NK-92 treated with Interleukin-12 subunit alpha and Interleukin-12 subunit beta, amount 100 ng/mL, for 24 hours (cell line): ENCODE measurements at regions not wholly inside any gene's neighbourhood (a gene's known extent, or its start where the extent isn't known, plus 50 kb on each side); places are given as distances from the start of the nearest gene placed in this dataset.
"Not testable (repeated sequence)": the region's sequence is repeated elsewhere in the genome, so short reads cannot be mapped to it uniquely, and the experiment has no call there.

Experiments used
- DNase-seq: peaks from one replicate; lab custom pipeline; 2025; lab: John Stamatoyannopoulos, UW

DNA sequence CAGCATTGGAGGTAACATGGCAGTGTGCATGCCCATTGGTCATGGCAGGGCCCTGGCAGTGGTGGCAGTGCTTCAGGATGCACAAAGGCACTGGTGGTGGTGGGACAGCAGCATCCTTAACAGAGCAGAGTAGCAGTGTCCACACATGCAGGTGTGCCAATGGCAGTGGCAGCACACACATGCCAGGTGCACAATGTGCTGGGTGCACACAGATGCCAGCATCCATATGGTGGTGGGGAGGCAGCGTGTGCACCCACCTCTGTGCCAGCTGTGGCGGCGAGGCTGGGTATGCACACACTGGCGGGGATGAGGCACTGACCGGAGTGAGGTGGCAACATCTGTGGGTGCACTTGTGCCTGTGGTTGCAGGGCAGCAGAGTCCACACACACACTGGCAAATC, 150.6 kb downstream of the SI start:
- no peak for DNase-seq

DNA sequence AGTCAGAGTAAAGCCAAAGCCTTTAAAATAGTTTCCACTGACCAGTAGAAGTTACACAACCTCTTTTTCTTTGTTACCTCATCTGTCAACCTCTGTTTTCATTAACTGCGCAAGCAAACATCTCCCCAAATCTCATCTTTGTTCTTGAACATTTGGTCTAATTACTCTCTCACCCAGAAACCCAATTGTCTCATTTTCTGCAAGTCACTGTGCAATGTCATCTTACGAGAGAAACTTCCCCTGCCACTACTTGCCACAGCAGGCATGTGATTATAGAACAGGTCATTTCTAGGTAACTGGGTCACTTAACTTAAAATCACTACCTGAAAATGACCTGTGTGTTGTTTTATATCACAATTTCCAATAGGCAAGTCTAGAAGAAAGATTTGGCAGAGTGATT, 159.4 kb downstream of the SI start:
- no peak for DNase-seq

DNA sequence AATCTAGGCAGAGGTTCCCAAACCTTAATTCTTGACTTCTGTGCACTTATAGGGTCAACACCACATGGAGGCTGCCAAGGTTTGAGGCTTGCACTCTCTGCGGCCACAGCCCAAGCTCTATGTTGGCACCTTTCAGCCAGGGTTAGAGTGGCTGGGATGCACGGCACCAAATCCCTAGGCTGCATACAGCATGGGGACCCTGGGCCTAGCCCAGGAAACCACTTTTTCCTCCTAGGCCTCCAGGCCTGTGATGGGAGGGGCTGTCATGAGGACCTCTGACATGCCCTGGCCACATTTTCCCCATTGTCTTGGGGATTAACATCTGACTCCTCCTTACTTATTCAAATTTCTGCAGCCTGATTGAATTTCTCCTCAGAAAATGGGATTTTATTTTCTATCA, 165.4 kb downstream of the SI start:
- no peak for DNase-seq

DNA sequence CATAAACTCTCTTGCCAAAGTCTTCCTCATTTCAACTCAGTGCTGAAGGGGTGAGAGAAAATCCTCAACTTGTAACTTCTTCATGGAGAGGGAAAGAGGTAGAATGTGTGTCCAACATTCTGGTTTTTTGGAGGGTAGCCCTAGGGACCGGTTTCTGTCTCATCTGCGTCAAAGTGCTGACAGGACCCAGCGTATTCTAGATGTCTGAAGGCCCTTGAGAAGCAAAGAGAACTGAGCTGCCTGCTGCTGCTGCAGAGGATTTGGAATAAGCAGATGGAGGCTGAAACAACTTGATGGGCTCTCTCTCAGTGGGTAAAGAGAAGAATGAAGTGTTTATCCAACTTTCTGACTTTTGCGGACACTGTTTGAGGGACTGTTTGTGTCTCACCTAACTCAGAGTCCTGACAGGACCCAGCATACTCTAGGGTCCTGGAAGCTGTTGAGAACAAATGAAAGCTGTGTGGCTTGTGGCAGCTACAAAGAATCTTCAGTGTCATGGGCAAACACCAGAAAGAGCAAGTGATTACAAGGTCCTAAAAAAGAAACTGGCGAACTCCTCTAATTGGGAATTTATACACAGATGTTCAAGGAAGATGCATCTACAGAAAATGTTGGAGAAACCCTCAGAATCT, 174.4 kb downstream of the SI start:
- DNase-seq = no peak

DNA sequence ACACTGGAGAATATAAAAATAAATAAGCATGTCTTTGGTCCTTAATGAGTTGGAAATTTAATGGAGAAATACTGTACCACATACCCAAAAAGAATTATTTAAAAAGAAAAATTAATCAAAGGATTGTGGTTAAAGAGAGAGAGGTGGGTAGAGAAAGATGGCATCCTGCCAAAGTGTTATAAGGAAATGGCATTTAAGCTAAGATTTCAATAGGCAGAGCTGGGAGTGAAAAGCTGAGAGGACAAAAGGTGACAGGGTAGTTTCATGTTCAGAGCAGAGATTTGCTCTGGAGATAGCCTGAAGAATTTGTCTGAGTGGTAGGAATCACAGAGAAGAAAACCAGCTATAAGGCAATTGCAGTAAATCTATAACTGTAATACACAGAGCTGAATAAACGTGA, 181.0 kb downstream of the SI start:
- DNase-seq = no peak

DNA sequence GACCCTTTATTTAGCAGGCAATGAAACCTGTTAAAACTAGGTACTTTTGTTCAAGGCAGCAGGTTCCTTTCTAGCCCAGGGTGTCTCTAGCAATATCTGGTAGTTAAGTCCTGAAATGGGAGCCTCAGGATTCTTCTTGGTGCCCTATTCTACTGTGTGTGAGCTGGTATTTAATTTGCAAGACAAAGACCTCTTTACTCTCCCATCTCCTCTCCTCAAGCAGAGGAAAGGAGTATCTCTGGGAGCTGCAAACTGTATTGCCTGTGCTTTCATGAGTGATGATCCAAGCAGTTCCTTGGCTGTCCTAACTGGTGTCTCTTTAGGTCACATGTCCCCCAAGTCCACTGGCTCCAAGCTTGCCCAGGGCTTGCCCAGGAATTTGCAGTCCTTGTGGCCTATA, 188.2 kb downstream of the SI start:
- no peak for DNase-seq

DNA sequence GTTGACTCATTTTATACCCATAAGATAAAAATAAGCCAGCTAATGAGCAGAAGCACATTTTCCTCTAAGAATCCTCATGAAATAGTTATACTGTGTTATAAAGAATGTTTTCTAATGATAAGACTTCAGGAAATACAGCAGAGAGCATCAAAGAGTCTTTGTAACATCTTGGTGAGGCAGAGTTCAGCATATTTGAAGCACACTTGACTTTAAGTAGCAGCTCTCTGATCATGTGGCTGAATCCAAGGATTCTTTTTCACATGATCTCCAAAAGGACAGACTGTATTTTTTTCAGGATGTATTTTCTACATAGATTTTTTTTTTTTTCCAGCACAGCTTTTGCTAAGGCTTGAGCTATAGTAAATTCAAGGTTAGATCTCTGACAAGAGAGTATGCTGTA, 195.1 kb downstream of the SI start:
- no peak for DNase-seq

DNA sequence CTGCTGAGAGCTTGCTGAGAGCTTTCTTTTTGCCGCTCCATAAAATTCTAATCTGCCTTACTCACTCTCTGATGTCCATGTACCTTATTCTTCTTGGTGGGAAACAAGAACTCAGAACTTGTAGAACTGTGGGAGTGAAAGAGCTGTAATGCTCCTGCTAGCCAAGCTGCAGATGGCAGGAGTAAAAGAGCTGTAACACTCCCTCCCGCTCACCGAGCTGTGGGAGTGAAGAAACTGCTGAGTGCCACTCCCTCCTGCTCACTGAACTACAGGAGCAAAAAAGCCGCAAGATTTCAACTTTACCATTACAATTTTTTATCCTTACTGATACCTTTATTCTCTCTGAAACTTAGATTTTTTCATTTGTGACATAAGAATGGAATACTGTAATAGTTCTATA, 199.1 kb downstream of the SI start:
- DNase-seq = no peak

DNA sequence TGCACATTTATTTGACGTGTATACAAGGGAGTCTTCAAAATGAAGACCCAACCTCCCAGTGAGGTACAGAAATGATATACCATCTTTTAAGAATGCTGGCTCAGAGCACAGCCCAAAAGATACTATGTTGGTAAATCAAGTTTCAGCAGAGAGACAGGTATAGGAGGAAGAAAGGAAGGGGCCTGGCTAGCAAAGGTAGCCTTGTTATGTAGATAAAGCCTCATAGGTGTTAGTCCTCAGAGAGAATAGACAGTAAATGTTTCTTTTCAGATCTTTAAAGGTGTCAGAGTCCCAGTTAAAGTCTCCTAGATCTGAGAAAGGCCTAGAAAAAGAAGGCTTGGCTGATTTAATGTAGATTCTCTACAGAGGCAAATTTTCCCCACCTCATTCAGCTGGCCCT, 213.8 kb downstream of the SI start:
- DNase-seq = no peak

DNA sequence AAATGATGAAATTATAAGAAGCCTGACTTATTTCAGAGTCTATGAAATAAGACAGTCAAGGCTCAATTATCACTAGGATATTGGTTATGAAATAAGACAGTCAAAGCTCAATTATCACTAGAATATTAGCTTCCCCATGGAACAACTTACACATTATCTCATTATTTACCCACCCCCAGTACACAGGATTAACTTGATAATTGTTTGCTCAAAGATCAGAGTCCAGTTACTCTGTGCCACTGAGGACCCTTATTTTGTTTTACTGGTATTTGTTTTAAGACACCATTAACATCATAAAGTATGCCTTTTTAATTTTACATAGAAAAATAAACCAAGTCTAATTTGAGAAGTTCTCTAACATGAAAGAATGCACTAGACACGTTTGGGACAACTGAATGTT, 225.4 kb downstream of the SI start:
- no peak for DNase-seq

DNA sequence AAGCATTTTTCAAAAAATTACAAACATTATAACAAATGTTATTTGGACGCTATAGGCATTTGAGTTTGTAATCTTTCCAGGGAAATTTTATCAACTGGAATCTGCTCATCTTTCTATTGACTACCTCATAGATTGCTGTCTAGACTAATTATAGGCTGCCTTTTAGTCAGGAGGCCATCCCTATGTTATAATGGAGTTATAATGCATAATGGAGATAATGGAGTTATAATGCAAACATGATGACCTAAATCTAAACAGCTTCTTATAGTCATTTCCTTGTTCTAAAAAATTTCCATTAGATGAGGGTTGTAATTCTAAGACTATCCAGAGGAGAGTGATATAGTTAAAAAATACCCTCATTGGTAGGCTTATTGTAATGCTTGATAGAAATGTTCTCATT, 226.4 kb downstream of the SI start:
- DNase-seq = no peak

DNA sequence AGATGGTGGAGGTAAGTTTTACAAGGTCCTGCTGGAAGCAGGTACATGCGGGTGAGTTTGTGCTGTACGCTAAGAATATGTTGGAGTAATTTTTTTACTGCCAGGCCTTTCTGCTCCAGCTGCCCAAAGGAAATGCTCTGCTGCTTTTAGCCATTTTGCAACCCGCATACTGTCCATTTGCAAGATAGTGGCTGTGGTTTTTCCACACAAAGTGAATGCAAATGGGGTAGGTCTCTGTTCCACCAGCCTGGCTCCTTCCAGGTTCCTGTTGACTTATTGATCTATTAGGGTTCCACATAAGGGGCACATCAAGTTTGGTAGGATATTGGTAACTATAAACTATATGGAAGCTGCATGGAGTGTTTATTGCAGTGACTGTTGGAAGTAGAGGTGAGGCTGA, 227.1 kb downstream of the SI start:
- DNase-seq = no peak

DNA sequence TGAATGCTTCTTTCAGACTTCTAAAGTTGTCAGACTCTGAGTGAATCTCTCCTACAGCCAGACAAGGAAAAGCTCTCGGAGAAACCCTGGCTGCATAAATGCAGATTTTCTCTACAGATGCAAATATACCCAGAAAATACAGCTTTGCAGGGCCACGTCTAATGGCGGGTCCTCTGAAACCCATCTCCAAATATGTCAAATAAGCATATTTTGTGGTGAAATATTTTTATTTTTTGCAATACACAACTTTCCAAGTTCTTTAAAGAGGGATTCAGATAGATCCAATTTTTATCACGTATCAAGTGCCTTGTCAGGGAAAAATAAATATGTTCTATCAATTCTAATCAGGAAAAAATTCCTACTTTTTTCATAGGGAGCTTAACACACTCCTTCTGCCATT, 229.4 kb downstream of the SI start:
- no peak for DNase-seq

DNA sequence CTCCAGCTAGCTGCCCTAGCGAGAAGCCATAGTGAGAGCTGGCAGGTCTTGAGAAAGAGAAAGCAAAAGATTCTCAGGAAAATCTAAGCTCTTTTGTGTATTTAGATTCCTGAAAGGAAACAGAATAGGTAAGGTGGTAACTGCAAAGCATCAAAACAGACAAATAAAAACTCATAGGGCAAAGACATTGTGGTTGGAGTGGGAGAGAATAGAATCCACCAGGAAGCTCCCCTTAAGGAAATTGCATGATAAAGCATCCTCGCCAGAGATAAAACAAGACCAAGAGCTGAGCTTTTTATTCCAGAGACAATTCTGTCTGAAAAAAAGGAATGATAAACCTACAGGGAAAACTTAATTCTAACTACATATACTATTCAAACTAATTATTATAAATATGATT, 232.6 kb downstream of the SI start:
- no peak for DNase-seq

DNA sequence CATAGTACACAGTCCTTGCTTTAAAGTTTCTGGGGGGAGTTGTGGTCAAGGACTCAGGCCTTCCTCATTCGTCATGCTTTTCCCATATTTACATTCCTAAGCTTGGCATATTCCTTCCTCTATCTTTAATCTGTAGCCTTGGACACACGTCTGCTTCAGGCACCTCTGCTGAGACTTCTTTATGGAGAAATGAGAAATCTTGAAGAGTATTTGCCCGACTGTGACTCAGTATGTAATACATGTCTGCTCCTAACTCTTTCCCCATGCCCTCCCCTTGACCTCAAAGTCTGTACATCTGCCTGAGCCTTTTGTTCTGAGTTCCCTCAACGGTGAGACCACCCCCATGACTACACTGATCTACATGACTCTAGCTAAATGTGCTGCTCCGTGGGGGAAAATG, 246.1 kb downstream of the SI start:
- no peak for DNase-seq

DNA sequence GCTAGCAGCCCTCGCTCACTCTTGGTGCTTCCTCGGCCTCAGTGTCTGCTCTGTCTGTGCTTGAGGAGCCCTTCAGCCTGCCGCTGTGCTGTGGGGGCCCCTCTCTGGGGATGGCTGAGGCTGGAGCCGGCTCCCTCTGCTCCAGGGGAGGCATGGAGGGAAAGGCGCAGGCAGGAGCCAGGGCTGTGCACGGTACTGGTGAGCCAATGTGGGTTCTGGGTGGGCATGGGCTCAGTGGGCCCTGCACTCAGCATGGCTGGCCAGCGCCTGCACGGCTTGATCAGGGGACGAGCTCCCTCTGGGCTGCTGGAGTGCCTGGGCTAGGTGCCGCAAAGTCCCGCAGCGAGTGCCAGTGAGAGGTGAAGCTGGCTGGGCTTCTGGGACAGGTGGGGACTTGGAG, 260.0 kb downstream of the SI start:
- no peak for DNase-seq

DNA sequence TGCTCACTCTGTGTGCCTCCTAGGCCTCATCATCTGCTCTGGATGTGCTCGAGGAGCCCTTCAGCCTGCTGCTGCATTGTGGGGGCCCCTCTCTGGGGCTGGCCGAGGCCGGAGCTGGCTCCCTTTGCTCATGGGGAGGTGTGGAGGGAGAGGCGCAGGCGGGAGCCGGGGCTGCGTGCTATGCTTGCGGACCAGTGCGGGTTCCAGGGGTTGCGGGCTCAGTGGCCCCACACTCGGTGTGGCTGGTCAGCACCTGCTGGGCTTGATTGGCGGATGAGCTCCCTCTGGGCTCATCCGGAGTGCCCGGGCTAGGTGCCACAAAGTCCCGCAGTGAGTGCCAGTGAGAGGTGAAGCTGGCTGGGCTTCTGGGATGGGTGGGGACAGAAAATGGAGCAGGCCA, 264.2 kb downstream of the SI start:
- no peak for DNase-seq

DNA sequence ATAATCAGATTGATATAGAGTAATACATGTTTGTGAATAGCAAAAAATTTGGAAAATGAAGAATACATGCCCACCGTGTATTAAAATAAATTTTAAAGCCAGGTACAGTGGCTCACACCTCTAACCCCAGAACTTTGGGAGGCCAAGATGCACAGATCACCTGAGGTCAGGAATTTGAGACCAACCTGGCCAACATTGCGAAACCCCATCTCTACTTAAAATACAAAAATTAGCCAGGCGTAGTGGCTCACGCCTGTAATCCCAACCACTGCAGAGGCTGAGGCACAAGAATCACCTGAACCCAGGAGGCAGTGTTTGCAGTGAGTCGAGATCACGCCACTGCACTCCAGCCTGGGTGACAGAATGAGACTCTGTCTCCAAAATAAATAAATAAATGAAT, 266.3 kb downstream of the SI start:
- DNase-seq = no peak

DNA sequence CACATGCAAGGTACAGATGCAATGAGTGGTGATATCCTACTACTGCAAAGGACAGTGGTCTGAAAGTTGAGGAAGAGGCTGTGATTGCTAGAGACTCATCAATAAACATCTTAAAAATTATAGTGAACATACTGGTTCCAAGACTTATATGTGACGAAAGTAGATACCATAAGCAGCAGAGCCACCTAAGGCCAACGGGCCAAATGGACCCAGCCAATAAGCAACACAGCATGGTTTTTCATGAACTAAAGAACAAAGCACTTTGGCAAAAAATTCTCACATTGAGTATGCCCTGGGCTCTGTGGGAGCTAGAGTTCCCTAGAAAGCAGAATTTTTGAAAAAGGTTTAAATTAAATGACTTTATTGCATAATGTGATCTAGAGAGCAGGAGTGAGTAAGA, 272.1 kb downstream of the SI start:
- DNase-seq = no peak

DNA sequence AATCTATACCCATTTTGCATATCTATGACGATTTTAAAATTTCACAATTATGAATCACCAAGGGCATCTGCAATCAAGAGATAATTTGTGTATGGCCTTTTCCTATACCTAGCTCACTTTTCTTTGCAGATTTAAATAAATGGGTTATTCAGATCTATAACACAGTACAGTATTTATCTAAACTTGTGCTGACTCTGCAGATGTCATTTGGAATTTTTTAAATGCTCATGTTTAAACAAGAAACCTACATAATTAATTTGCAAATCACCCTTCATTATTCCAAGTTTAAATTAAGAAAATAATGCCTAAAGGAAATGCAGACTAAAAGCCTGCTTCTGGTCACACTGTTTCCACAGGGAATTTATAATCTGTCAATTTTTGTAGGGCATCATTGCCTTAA, 284.2 kb downstream of the SI start:
- DNase-seq = no peak

DNA sequence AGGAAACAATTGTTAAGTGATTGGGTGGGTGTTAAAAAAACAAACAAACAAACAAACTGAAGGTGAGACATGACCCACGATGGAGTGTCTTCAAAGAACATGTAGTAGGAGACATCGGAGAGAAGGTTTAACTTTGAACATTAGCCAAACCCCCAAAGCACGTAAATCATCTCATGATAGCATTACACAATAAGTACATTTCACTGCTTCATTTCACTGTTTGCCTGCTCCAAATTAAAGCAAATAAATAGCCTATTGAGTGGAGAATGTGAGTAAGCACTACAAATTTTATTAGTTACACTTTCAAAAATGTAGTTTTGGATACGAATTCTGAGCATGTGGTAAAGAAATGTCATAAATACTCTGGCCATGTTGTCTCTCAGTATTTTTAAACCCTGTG, 287.0 kb downstream of the SI start:
- no peak for DNase-seq

DNA sequence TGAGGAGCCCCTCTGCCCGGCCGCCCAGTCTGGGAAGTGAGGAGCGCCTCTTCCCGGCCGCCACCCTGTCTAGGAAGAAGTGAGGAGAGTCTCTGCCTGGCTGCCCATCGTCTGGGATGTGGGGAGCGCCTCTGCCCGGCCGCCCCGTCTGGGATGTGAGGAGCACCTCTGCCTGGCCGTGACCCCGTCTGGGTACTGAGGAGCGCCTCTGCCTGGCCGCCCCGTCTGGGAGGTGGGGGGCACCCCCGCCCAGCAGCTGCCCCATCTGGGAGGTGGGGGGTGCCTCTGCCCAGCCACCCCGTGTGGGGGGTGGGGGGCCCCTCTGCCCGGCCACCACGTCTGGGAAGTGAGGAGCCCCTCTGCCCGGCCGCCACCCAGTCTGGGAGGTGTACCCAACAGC, 293.9 kb downstream of the SI start:
- DNase-seq = not testable (repeated sequence)

DNA sequence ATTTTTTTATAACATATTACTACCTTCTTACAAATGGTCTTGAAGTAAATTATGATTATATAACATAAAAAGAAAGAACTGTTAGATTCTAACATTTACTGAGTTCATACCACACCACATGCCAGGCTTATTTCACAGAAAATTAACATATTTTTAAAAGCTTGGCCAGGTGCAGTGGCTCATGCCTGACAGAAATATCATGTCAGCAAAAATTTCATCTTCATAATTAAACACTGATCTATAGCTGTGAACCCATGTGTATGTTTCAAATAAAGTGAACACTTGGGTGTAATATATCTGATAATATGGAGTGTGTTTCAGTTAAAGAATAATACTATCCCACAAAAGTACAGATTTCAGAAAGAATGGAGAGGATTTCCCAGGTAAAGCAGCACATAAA, 296.5 kb downstream of the SI start:
- DNase-seq = no peak

DNA sequence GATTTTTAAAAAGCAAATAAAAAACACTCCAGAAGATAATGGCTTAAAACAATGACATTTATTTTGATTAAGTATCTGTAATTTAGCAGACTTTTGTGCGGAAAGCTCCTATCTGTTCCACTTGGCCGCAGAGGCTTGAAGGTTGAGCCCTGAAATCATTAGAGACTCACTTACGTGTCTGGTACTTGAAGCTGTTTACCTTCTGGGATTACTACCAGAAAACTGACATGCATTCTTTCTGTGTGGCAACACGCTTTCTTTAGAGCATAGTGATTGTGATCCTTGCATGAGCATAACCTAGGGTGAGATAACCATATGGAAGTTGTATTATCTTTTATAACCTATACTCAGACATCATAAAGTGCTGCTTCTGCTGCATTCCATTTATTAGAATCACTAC, 298.5 kb downstream of the SI start:
- DNase-seq = no peak

DNA sequence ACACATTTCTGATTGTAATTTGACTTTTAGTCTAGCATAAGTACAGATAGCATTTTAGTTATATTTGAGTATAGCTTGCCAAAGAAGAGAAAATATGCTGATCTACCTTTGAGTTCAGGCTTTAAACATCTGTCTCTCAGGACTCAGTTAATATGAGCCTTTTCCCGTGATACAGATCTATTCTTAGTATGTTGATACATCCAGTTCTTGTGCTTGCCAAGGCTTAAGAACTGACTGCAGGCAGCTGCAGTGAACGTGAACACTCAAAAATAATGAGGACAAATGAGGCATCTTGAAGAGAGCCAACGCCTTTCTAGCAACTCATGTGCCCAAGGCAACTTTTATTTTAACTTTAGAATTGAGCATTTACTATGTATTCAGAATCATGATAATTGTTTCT, 325.5 kb downstream of the SI start:
- DNase-seq = no peak
